Kidney (tissue), 13 donors: ENCODE measurements at regions not wholly inside any gene's neighbourhood (a gene's known extent, or its start where the extent isn't known, plus 50 kb on each side); places are given as distances from the start of the nearest gene placed in this dataset.

Experiments
- DNase-seq, 5 donors: peaks; one replicate each; pipeline ENCODE4 v3.0.0-alpha.2; 2013 to 2020
- FAIRE-seq: peaks from 2 replicates; lab custom pipeline; 2012; peaks lifted over from hg19 to GRCh38; lab: Jason Lieb, UNC
- H3K27ac ChIP-seq, 2 donors: one replicate each; pipeline ENCODE4 v1.7.0; 2013; ENCODE audit warnings: low read depth in 2 of 2, low read length in 2 of 2, inconsistent platforms in 1 of 2
- H3K27me3 ChIP-seq: one replicate; pipeline ENCODE4 v1.7.1; 2013; ENCODE audit warnings: low read length, inconsistent platforms; ENCODE audit not compliant: control insufficient read depth, insufficient read depth
- H3K36me3 ChIP-seq, 3 donors: one replicate each; pipeline versions ENCODE4 v1.7.0 to v1.7.1; 2013; ENCODE audit warnings: low read length in 3 of 3, control low read depth in 1 of 3, inconsistent platforms in 1 of 3; ENCODE audit not compliant: insufficient read depth in 3 of 3, control insufficient read depth in 2 of 3
- H3K4me1 ChIP-seq, 3 donors: one replicate each; pipeline versions ENCODE4 v1.7.0 to v1.7.1; 2013; ENCODE audit warnings: low read length in 3 of 3, inconsistent platforms in 1 of 3, low read depth in 1 of 3; ENCODE audit not compliant: control insufficient read depth in 2 of 3, insufficient read depth in 2 of 3
- H3K4me3 ChIP-seq, 3 donors: one replicate each; pipeline versions ENCODE4 v1.7.0 to v1.8.1; 2013; ENCODE audit warnings: low read length in 3 of 3, control low read depth in 1 of 3, inconsistent platforms in 1 of 3
- H3K9ac ChIP-seq, 3 donors: one replicate each; pipeline versions ENCODE4 v1.7.0 to v1.7.1; 2013; ENCODE audit warnings: low read length in 3 of 3, control low read depth in 1 of 3, inconsistent platforms in 1 of 3
- H3K9me3 ChIP-seq, 3 donors: one replicate each; pipeline versions ENCODE4 v1.7.0 to v1.7.1; 2013; ENCODE audit warnings: low read length in 3 of 3, control low read depth in 1 of 3, inconsistent platforms in 1 of 3; ENCODE audit not compliant: control insufficient read depth in 2 of 3, insufficient read depth in 1 of 3
- CTCF ChIP-seq: IDR thresholded peaks from 3 replicates; pipeline ENCODE4 v1.5.1; 2012; ENCODE audit warnings: mild to moderate bottlenecking, moderate library complexity, borderline replicate concordance; ENCODE audit not compliant: insufficient read depth; ENCODE audit errors: extremely low read depth
- intact Hi-C: fragments of 100-400 bp; cut with DNase I; formaldehyde crosslinking; loops from one replicate; pipeline ENCODE4 v1.11.1; 2022
- donor health status: control.
- donor health status: control.
- donor health status: control.
- donor health status: control.
- donor health status: control.
- donor health status: DM: yes; HTN: yes; CAD: no.
- donor health status: Normal renal cell carcinoma (clear cell type).

- no peak for FAIRE-seq
Observed at GRCh38 chr3:94776401-94776915, 713.6 kb downstream of the NSUN3 start.

GRCh38 chr3:94778289-94778688 is 715.4 kb downstream of the NSUN3 start:
- no peak overlapping the region for H3K4me3 ChIP-seq
- FAIRE-seq (no peak), DNase-seq (no peak)
- H3K4me1 ChIP-seq: no peaks in the 10 kb centered on the region
- H3K36me3 ChIP-seq: no peaks in the 10 kb centered on the region
- H3K27me3 ChIP-seq: no peaks in the 10 kb centered on the region
- TF ChIP-seq CTCF: no peak
- no peak overlapping the region for H3K27ac ChIP-seq
- intact Hi-C loops: no loop called here
- H3K9me3 ChIP-seq: no peaks in the 10 kb centered on the region
- H3K9ac ChIP-seq: no peak overlapping the region

More at GRCh38 chr3:94776401-94776915, 713.6 kb downstream of the NSUN3 start:
- Histone ChIP-seq H3K9me3 (no peaks in the 10 kb centered on the region), H3K4me3 (no peak overlapping the region), H3K27me3 (no peaks in the 10 kb centered on the region), H3K4me1 (no peaks in the 10 kb centered on the region), H3K9ac (no peak overlapping the region), H3K36me3 (no peaks in the 10 kb centered on the region), H3K27ac (no peak overlapping the region)
- DNase-seq: no peak
- intact Hi-C loops: no loop called here
- no peak for TF ChIP-seq CTCF

- Histone ChIP-seq H3K27me3 (no peaks in the 10 kb centered on the region), H3K4me3 (no peak overlapping the region), H3K36me3 (no peaks in the 10 kb centered on the region), H3K4me1 (no peaks in the 10 kb centered on the region), H3K9ac (no peak overlapping the region), H3K9me3 (no peaks in the 10 kb centered on the region), H3K27ac (no peak overlapping the region)
- no peak for TF ChIP-seq CTCF
- intact Hi-C loops: no loop called here
- FAIRE-seq: no peak
- no peak for DNase-seq
Observed at GRCh38 chr3:94778814-94779494, 716.1 kb downstream of the NSUN3 start.
